A673 (cell line): ENCODE measurements at regions not wholly inside any gene's neighbourhood (a gene's known extent, or its start where the extent isn't known, plus 50 kb on each side); places are given as distances from the start of the nearest gene placed in this dataset.

ENCODE experiments used
- BruUV-seq: library from RNA; stranded (reverse); fragments of 400-500 nt; replicated peaks from 2 replicates; lab custom pipeline; 2021; lab: Mats Ljungman, UMichigan
- CTCF ChIA-PET: fragments of 300-600 bp; sonication (Branson Sonifier 250); formaldehyde crosslinking; loops from one replicate; lab custom pipeline; 2022; ENCODE audit warnings: antibody characterized with exemption; lab: Charles Lee
- POLR2A ChIA-PET: fragments of 300-600 bp; sonication (Branson Sonifier 250); formaldehyde crosslinking; loops from one replicate; lab custom pipeline; 2022; ENCODE audit warnings: antibody characterized with exemption; ENCODE audit not compliant: low non-redundant PET; lab: Charles Lee
- DNase-seq: peaks from one replicate; pipeline ENCODE4 v3.0.0-alpha.2; 2015; ENCODE audit warnings: low spot score
- H3K27ac ChIP-seq: fragments of 200-600 bp; sonication (generic); 2 replicates; pipeline ENCODE4 v1.5.1; 2016; ENCODE audit warnings: mixed run types, low read depth, mild to moderate bottlenecking, mixed read lengths, antibody characterized with exemption, low read length; ENCODE audit not compliant: poor library complexity, severe bottlenecking
- H3K27me3 ChIP-seq: fragments of 200-600 bp; sonication (generic); replicated peaks from 2 replicates; pipeline ENCODE4 v1.6.1; 2017; ENCODE audit warnings: mixed run types, low read depth, mild to moderate bottlenecking, mixed read lengths, antibody characterized with exemption, low read length; ENCODE audit not compliant: insufficient read depth, poor library complexity
- H3K36me3 ChIP-seq: fragments of 200-600 bp; sonication (generic); 2 replicates; pipeline ENCODE4 v1.6.1; 2016; ENCODE audit warnings: mixed run types, mild to moderate bottlenecking, mixed read lengths, antibody characterized with exemption, low read length; ENCODE audit not compliant: insufficient read depth, poor library complexity, severe bottlenecking
- H3K4me1 ChIP-seq: fragments of 200-600 bp; sonication (generic); 2 replicates; pipeline ENCODE4 v1.6.1; 2017; ENCODE audit warnings: mixed run types, mild to moderate bottlenecking, mixed read lengths, antibody characterized with exemption, low read length; ENCODE audit not compliant: insufficient read depth, poor library complexity, severe bottlenecking
- H3K4me3 ChIP-seq: fragments of 200-600 bp; sonication (generic); 2 replicates; pipeline ENCODE4 v1.5.1; 2016; ENCODE audit warnings: low read depth, mixed run types, mild to moderate bottlenecking, mixed read lengths, low read length; ENCODE audit not compliant: poor library complexity, severe bottlenecking
- H3K9me3 ChIP-seq: fragments of 200-600 bp; sonication (generic); 2 replicates; pipeline ENCODE4 v1.6.1; 2016; ENCODE audit warnings: mixed run types, low read depth, mild to moderate bottlenecking, mixed read lengths, antibody characterized with exemption, low read length; ENCODE audit not compliant: poor library complexity, severe bottlenecking
- EZH2 ChIP-seq: fragments of 200-600 bp; sonication (generic); IDR thresholded peaks from 2 replicates; pipeline ENCODE4 v1.6.1; 2017; ENCODE audit warnings: borderline replicate concordance, low read depth, mild to moderate bottlenecking, mixed read lengths, antibody characterized with exemption, low read length; ENCODE audit not compliant: poor library complexity, severe bottlenecking
- intact Hi-C: fragments of 100-400 bp; cut with micrococcal nuclease; formaldehyde crosslinking; loops from one replicate; pipeline ENCODE4 v1.10.0; 2022; ENCODE audit not compliant: unreplicated experiment
- TF ChIP-seq, protein P1 (sequence below): fragments of 300-800, 200-600 bp; sonication (generic); conservative IDR thresholded peaks from 2 replicates; pipeline ENCODE4 v1.5.1; 2017; ENCODE audit warnings: low read depth, mild to moderate bottlenecking, antibody characterized with exemption, low read length, moderate library complexity, mixed read lengths

DNA sequence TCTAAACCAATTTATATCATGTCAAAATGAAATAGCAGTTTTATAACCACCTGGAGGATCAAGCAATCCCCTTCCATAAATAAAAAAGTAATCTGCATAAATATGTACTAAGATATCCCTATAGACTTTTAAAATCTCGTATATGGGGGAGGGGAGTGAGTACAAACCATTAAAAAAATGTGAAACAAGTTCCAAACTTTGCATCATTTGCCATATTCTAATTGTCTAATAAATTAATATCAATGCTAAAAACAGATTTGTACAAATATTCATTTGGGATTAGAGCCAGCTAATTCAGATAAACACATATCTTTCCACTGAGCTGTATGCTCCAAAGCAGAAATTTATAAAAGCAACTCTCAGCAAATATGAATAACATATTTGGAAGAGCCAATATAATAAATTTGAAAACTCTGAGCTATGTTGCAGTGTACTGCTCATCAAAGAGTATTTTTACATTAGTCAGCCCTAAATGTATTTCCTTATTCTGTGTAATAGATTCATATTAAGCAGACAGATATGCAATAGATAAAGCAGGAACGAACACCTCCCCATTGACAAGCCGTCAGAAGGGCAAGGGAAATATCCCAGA is 970.2 kb downstream of the EFNB2 start:
- H3K9me3 ChIP-seq: no peaks in the 10 kb centered on the region
- BruUV-seq: no TSS peak
- POLR2A ChIA-PET: no interaction called here
- CTCF ChIA-PET: no interaction called here
- no peaks in the 10 kb centered on the region for H3K36me3 ChIP-seq
- H3K27me3 ChIP-seq: no peaks in the 10 kb centered on the region
- no peaks in the 10 kb centered on the region for H3K4me1 ChIP-seq
- intact Hi-C loops: no loop called here
- H3K4me3 ChIP-seq: no peak overlapping the region
- no peak for DNase-seq
- TF ChIP-seq, protein P1, sequence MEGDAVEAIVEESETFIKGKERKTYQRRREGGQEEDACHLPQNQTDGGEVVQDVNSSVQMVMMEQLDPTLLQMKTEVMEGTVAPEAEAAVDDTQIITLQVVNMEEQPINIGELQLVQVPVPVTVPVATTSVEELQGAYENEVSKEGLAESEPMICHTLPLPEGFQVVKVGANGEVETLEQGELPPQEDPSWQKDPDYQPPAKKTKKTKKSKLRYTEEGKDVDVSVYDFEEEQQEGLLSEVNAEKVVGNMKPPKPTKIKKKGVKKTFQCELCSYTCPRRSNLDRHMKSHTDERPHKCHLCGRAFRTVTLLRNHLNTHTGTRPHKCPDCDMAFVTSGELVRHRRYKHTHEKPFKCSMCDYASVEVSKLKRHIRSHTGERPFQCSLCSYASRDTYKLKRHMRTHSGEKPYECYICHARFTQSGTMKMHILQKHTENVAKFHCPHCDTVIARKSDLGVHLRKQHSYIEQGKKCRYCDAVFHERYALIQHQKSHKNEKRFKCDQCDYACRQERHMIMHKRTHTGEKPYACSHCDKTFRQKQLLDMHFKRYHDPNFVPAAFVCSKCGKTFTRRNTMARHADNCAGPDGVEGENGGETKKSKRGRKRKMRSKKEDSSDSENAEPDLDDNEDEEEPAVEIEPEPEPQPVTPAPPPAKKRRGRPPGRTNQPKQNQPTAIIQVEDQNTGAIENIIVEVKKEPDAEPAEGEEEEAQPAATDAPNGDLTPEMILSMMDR: no peak
- TF ChIP-seq EZH2: no peak
- H3K27ac ChIP-seq: no peak overlapping the region

DNA sequence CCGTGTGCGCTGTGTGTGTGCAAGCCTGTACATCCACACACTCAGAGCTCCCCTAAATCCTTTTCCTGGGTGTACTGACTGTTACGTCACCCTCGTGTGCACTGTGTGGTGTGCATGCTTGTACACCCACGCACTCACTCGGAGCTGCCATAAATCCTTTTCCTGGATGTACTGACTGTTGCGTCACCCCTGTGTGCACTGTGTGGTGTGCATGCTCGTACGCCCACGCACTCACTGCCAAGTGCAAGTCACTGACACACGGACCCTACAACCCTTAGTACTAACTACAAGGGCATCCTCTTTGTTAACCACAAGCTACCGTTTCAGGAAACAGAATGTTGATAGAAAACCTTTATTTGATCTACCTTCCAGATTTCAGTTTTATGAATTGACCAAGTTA is 983.4 kb downstream of the EFNB2 start:
- no peaks in the 10 kb centered on the region for H3K27me3 ChIP-seq
- BruUV-seq: no TSS peak
- H3K27ac ChIP-seq: no peak overlapping the region
- no peaks in the 10 kb centered on the region for H3K9me3 ChIP-seq
- H3K4me1 ChIP-seq: no peaks in the 10 kb centered on the region
- DNase-seq: peak; percentile 1
- H3K36me3 ChIP-seq: no peaks in the 10 kb centered on the region
- ChIA-PET POLR2A (no interaction called here), CTCF (no interaction called here)
- H3K4me3 ChIP-seq: no peak overlapping the region
- TF ChIP-seq, protein P1: no peak
- TF ChIP-seq EZH2: no peak
- intact Hi-C loops: no loop called here

DNA sequence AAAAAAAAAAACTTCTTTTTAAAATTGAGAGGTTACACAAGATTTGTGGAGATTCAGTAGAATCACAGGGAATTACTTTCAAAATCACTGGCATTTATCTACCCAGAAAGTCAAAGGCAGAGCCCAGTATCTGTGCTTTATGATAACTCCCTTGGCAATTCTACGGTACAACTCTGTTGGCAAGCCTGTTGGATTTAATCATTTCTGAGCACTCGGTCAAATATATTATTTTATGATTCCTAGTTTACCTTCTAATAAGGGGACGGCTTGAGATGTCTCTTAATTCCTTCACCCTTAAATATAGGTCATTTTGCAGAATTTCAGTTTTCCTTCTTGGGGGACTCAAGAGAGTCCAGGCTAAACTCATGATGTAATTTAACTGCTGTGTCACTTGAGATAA is 987.6 kb downstream of the EFNB2 start:
- POLR2A ChIA-PET: no interaction called here

More for the DNA sequence above, 987.6 kb downstream of the EFNB2 start:
- intact Hi-C loops: no loop called here
- TF ChIP-seq, protein P1: no peak
- TF ChIP-seq EZH2: no peak
- H3K36me3 ChIP-seq: no peaks in the 10 kb centered on the region
- DNase-seq: no peak
- no peaks in the 10 kb centered on the region for H3K9me3 ChIP-seq
- H3K4me3 ChIP-seq: no peak overlapping the region
- H3K27ac ChIP-seq: no peak overlapping the region
- no peaks in the 10 kb centered on the region for H3K27me3 ChIP-seq
- H3K4me1 ChIP-seq: no peaks in the 10 kb centered on the region
- CTCF ChIA-PET: no interaction called here
- BruUV-seq: no TSS peak
